ENCODE measurements at regions not wholly inside any gene's neighbourhood (a gene's known extent, or its start where the extent isn't known, plus 50 kb on each side); places are given as distances from the start of the nearest gene placed in this dataset.

GRCh38 chr2:172376016-172376415, 51.4 kb upstream of the ITGA6 start:
- no peak for TF ChIP-seq CTCF (IDR thresholded peaks at IDR 0.05; ENCODE audit: extremely low read depth, missing control alignments)
- no peak for DNase-seq (ENCODE audit: low spot score)

GRCh38 chr2:172376505-172377125, 50.8 kb upstream of the ITGA6 start:
- no peak for TF ChIP-seq CTCF (IDR thresholded peaks at IDR 0.05; ENCODE audit: extremely low read depth, missing control alignments)
- DNase-seq (ENCODE audit: low spot score) = no peak

- no peak for TF ChIP-seq CTCF (IDR thresholded peaks at IDR 0.05; ENCODE audit: extremely low read depth, missing control alignments)
- no peak for DNase-seq (ENCODE audit: low spot score)
These were observed 50.0 kb upstream of the ITGA6 start for GRCh38 chr2:172377408-172377807.
